IMR-90 (cell line): ENCODE measurements at regions not wholly inside any gene's neighbourhood (a gene's known extent, or its start where the extent isn't known, plus 50 kb on each side); places are given as distances from the start of the nearest gene placed in this dataset.

ENCODE experiments used
- ATAC-seq: fragments of 200-7000 bp; cut with Tn5 transposase; 2 replicates; pipeline ENCODE4 v1.9.1; 2020; ENCODE audit warnings: low read depth, mild to moderate bottlenecking, moderate library complexity
- BruUV-seq: library from RNA; stranded (reverse); fragments of 400-500 nt; replicated peaks from 2 replicates; lab custom pipeline; 2021; lab: Mats Ljungman, UMichigan
- CTCF ChIA-PET: fragments of 300-600 bp; formaldehyde crosslinking; extraction: SDS; loops from one replicate; lab custom pipeline; 2021; ENCODE audit warnings: antibody characterized with exemption; lab: Yijun Ruan, JAX
- POLR2A ChIA-PET: fragments of 300-600 bp; sonication (Branson Sonifier 250); formaldehyde crosslinking; loops from one replicate; lab custom pipeline; 2022; ENCODE audit warnings: antibody characterized with exemption; ENCODE audit not compliant: unreplicated experiment; lab: Charles Lee
- DNase-seq: peaks from one replicate; pipeline ENCODE4 v3.0.0; 2013
- H2AFZ ChIP-seq: replicated peaks from 2 replicates; pipeline ENCODE3; 2013; ENCODE audit warnings: low read length, mild to moderate bottlenecking; ENCODE audit not compliant: poor library complexity
- H2AK5ac ChIP-seq: 2 replicates; pipeline ENCODE4 v1.6.1; 2013; ENCODE audit warnings: low read depth, low read length, inconsistent platforms
- H2AK9ac ChIP-seq: replicated peaks from 2 replicates; pipeline ENCODE3; 2013; ENCODE audit warnings: mild to moderate bottlenecking, low read depth, low read length, moderate library complexity; ENCODE audit not compliant: poor library complexity
- H2BK120ac ChIP-seq: 2 replicates; pipeline ENCODE4 v1.6.1; 2013; ENCODE audit warnings: low read depth, low read length, inconsistent platforms
- H2BK15ac ChIP-seq: 3 replicates; pipeline ENCODE4 v1.6.1; 2013; ENCODE audit warnings: low read depth, low read length, inconsistent platforms
- H2BK20ac ChIP-seq: 2 replicates; pipeline ENCODE4 v1.6.1; 2013; ENCODE audit warnings: low read depth, mild to moderate bottlenecking, inconsistent platforms, low read length, moderate library complexity
- H2BK5ac ChIP-seq: 2 replicates; pipeline ENCODE4 v1.6.1; 2013; ENCODE audit warnings: mild to moderate bottlenecking, low read depth, low read length, inconsistent platforms; ENCODE audit not compliant: poor library complexity, severe bottlenecking
- H3K14ac ChIP-seq: replicated peaks from 2 replicates; pipeline ENCODE4 v1.6.1; 2013; ENCODE audit warnings: low read depth, low read length, inconsistent platforms
- H3K18ac ChIP-seq: 2 replicates; pipeline ENCODE4 v1.6.1; 2013; ENCODE audit warnings: low read depth, low read length, control low read depth
- H3K23ac ChIP-seq: 2 replicates; pipeline ENCODE4 v1.6.1; 2013; ENCODE audit warnings: low read depth, low read length, inconsistent platforms
- H3K27ac ChIP-seq: 2 replicates; pipeline ENCODE4 v1.5.1; 2013; ENCODE audit warnings: mild to moderate bottlenecking, control low read depth, low read length; ENCODE audit not compliant: insufficient read depth
- H3K27me3 ChIP-seq: 2 replicates; pipeline ENCODE4 v1.6.1; 2013; ENCODE audit warnings: low read length; ENCODE audit not compliant: control insufficient read depth, insufficient read depth
- H3K36me3 ChIP-seq: 2 replicates; pipeline ENCODE4 v1.6.1; 2013; ENCODE audit warnings: low read length, mixed read lengths; ENCODE audit not compliant: control insufficient read depth, insufficient read depth
- H3K4ac ChIP-seq: 2 replicates; pipeline ENCODE4 v1.6.1; 2013; ENCODE audit warnings: low read depth, low read length, inconsistent platforms
- H3K4me1 ChIP-seq: 2 replicates; pipeline ENCODE4 v1.6.1; 2013; ENCODE audit warnings: low read length, mixed read lengths; ENCODE audit not compliant: control insufficient read depth, insufficient read depth
- H3K4me2 ChIP-seq: 2 replicates; pipeline ENCODE4 v1.6.1; 2013; ENCODE audit warnings: low read depth, mild to moderate bottlenecking, control low read depth, low read length, moderate library complexity
- H3K4me3 ChIP-seq: 2 replicates; pipeline ENCODE4 v1.5.1; 2013; ENCODE audit warnings: low read depth, mild to moderate bottlenecking, control low read depth, low read length, moderate library complexity; ENCODE audit not compliant: insufficient read depth
- H3K56ac ChIP-seq: 2 replicates; pipeline ENCODE4 v1.6.1; 2013; ENCODE audit warnings: low read length, inconsistent platforms; ENCODE audit not compliant: insufficient read depth; ENCODE audit errors: extremely low read depth
- H3K79me1 ChIP-seq, 2 experiments: 2 replicates each; pipeline ENCODE4 v1.6.1; 2013; ENCODE audit warnings: low read length in 2 of 2, inconsistent platforms in 1 of 2, low read depth in 1 of 2
- H3K9ac ChIP-seq: 2 replicates; pipeline ENCODE4 v1.6.1; 2013; ENCODE audit warnings: low read depth, low read length, control low read depth
- H3K9me1 ChIP-seq: 2 replicates; pipeline ENCODE4 v1.6.1; 2013; ENCODE audit warnings: low read length, inconsistent platforms; ENCODE audit not compliant: insufficient read depth
- H3K9me3 ChIP-seq: 2 replicates; pipeline ENCODE4 v1.6.1; 2013; ENCODE audit warnings: low read length; ENCODE audit not compliant: control insufficient read depth, insufficient read depth
- H4K20me1 ChIP-seq: 2 replicates; pipeline ENCODE4 v1.6.1; 2013; ENCODE audit warnings: low read length, inconsistent platforms; ENCODE audit not compliant: insufficient read depth
- H4K5ac ChIP-seq: 2 replicates; pipeline ENCODE4 v1.6.1; 2013; ENCODE audit warnings: mild to moderate bottlenecking, low read depth, low read length, control low read depth
- H4K8ac ChIP-seq, 2 experiments: 2 replicates each; pipeline ENCODE4 v1.6.1; 2013; ENCODE audit warnings: low read depth in 2 of 2, low read length in 2 of 2, control low read depth in 1 of 2, inconsistent platforms in 1 of 2
- H4K91ac ChIP-seq: 2 replicates; pipeline ENCODE4 v1.6.1; 2013; ENCODE audit warnings: low read depth, low read length, inconsistent platforms; ENCODE audit not compliant: insufficient read depth
- BHLHE40 ChIP-seq: fragments of 150-350 bp; IDR thresholded peaks from 2 replicates; pipeline ENCODE4 v1.6.1; 2016; ENCODE audit warnings: mild to moderate bottlenecking, low read depth, low read length
- CEBPB ChIP-seq: IDR thresholded peaks from 2 replicates; pipeline ENCODE4 v1.6.1; 2012; ENCODE audit warnings: low read depth, low read length, improper control_type of control experiment
- MAFK ChIP-seq: IDR thresholded peaks from 2 replicates; pipeline ENCODE4 v1.6.1; 2012; ENCODE audit warnings: low read depth, low read length, improper control_type of control experiment
- NFE2L2 ChIP-seq: fragments of 150-350 bp; IDR thresholded peaks from 2 replicates; pipeline ENCODE4 v1.6.1; 2016; ENCODE audit warnings: low read depth, mild to moderate bottlenecking, low read length
- RAD21 ChIP-seq: IDR thresholded peaks from 2 replicates; pipeline ENCODE4 v1.6.1; 2012; ENCODE audit warnings: low read length, improper control_type of control experiment
- WGBS, 2 experiments: methylation state at CpG; one replicate each; pipeline versions ENCODE4 v1.1.5 to v1.1.7; 2013; ENCODE audit warnings: missing lambda C conversion rate in 2 of 2; ENCODE audit not compliant: insufficient read length in 1 of 2; ENCODE audit errors: extremely low coverage in 2 of 2; 5-methylcytosine and 5-hydroxymethylcytosine counted together
- dilution Hi-C: fragments of 300-500 bp; cut with HindIII; formaldehyde crosslinking; loops from one replicate; pipeline ENCODE4 v1.14.3; 2018; ENCODE audit warnings: low sequenced_read_pairs; ENCODE audit not compliant: unreplicated experiment
- in situ Hi-C: fragments of 300-500 bp; cut with MboI; formaldehyde crosslinking; loops from 3 replicates; pipeline ENCODE4 v1.14.3; 2019; ENCODE audit warnings: low sequenced_read_pairs, inconsistent platforms, mixed read lengths
- intact Hi-C: fragments of 100-400 bp; cut with micrococcal nuclease; formaldehyde crosslinking; loops from 2 replicates; pipeline ENCODE4 v1.10.0; 2022

DNA sequence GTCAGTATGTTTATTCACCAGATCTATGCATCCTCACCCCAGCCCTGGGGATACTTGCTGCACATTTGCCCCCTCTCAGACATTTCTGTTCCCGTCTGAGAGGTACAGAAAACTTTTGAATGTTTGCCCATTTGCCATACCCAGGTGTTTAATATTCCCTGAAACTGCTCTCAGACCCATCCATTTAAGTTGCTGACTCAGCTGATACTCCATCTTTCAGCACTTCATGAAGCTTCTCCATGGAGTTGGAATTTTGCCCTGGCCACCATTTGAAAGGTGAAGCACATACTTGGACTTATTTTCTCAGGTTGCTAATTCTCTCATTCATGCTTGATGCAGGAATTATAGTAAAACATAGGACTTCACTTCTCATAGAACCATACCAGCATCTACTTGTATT lies 203.9 kb upstream of the OR13F1 start:
- no TSS peak for BruUV-seq
- Histone ChIP-seq H3K79me1 (no peaks in the 10 kb centered on the region), H2AK5ac (no peak overlapping the region), H3K4me1 (no peaks in the 10 kb centered on the region), H2BK20ac (no peak overlapping the region), H3K4ac (no peak overlapping the region), H3K27ac (no peak overlapping the region), H3K56ac (no peak overlapping the region), H2AK9ac (no peak overlapping the region), H3K9me3 (peaks cover 10% of the 10 kb centered on the region), H3K18ac (no peak overlapping the region), H3K9me1 (no peaks in the 10 kb centered on the region), H3K23ac (no peak overlapping the region), H4K91ac (no peak overlapping the region), H4K20me1 (no peaks in the 10 kb centered on the region), H2BK15ac (no peak overlapping the region), H2BK120ac (no peak overlapping the region), H3K27me3 (no peaks in the 10 kb centered on the region), H3K9ac (no peak overlapping the region), H3K4me3 (no peak overlapping the region), H4K8ac (no peak overlapping the region), H3K14ac (no peak overlapping the region), H4K5ac (no peak overlapping the region), H2BK5ac (no peak overlapping the region), H2AFZ (no peak overlapping the region), H3K4me2 (no peak overlapping the region), H3K36me3 (no peaks in the 10 kb centered on the region)
- no peak for TF ChIP-seq RAD21
- TF ChIP-seq CEBPB = no peak
- peak; percentile 90 for TF ChIP-seq MAFK
- no peak for TF ChIP-seq BHLHE40
- no peak for TF ChIP-seq NFE2L2
- in situ Hi-C loops = no loop called here
- ChIA-PET CTCF (no interaction called here), POLR2A (no interaction called here)
- no peak for DNase-seq
- intact Hi-C loops = no loop called here
- dilution Hi-C loops = no loop called here
- ATAC-seq = no peak
- WGBS, 2 experiments = no CpG with 5 or more reads among the region's 1 CpG
